ENCODE measurements at regions not wholly inside any gene's neighbourhood (a gene's known extent, or its start where the extent isn't known, plus 50 kb on each side); places are given as distances from the start of the nearest gene placed in this dataset.

- TF ChIP-seq CTCF (IDR thresholded peaks at IDR 0.05) (no peak), POLR2A (IDR thresholded peaks at IDR 0.05) (no peak), POLR2AphosphoS5 (IDR thresholded peaks at IDR 0.05) (no peak)
These were observed 86.5 kb upstream of the TNR start for GRCh38 chr1:175829845-175830244.
